COLO668 (cell line): ENCODE measurements at regions not wholly inside any gene's neighbourhood (a gene's known extent, or its start where the extent isn't known, plus 50 kb on each side); places are given as distances from the start of the nearest gene placed in this dataset.
"Not testable (repeated sequence)": the region's sequence is repeated elsewhere in the genome, so short reads cannot be mapped to it uniquely, and the experiment has no call there.

Source experiments
- DNase-seq: peaks from one replicate; lab custom pipeline; 2025; ENCODE audit not compliant: unreplicated experiment; lab: John Stamatoyannopoulos, UW

GRCh38 chr14:34381304-34381703, 80.7 kb downstream of the SPTSSA start:
- DNase-seq = not testable (repeated sequence)

GRCh38 chr14:34380471-34380845, 81.6 kb downstream of the SPTSSA start:
- no peak for DNase-seq

- DNase-seq = no peak
Observed at GRCh38 chr14:34379816-34380470, 82.1 kb downstream of the SPTSSA start.

DNA sequence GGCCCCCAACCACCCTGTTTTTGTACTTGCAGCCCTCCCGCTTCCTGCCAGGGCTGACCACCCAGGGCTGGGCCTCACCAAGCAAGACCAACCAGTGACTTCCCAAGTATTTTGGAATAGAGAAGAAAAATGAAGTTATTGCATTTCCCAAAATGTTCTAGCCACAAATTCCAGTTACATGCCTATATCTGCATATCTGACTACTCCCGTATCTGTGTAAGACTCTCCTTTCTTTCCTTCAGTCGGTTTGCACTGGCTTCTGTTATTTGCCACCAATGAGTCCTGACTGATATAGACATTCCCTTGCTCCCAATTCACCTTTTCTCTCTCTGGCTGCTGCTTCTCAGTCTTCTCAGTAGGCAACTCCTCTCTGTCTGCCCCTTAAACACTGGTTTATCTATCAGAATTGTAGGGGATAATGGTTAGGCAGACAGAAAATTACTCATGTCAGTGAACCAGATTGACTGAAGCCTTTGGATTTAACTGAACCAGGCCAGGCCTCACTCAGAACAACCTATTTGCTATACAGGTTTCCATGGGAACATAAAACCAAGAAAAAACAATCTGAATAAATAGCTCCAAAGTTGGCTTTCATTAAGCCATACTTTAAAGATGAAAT, 85.3 kb downstream of the SPTSSA start:
- DNase-seq = no peak

- DNase-seq = no peak
Observed at GRCh38 chr14:34374998-34375740, 86.9 kb downstream of the SPTSSA start.

DNA sequence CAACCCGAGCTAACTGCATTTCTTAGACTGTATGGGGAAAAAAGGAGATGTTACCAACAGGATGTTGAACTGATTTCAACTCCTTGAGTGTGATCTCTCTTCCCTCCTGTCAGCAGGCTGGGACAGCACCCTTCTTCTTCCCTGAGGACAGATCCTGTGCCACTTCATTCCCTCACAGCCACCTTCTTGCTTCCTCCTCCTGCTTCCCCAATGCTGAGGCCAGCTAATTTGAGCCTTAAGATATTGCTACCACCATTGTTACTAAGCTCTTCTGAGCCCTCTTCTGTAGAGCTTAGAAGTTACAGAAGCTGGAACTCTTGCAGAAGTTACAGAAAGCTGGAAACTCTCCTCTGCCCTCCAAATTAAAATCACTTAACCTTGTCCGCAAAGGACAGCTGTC, 88.8 kb downstream of the SPTSSA start:
- DNase-seq = no peak

DNA sequence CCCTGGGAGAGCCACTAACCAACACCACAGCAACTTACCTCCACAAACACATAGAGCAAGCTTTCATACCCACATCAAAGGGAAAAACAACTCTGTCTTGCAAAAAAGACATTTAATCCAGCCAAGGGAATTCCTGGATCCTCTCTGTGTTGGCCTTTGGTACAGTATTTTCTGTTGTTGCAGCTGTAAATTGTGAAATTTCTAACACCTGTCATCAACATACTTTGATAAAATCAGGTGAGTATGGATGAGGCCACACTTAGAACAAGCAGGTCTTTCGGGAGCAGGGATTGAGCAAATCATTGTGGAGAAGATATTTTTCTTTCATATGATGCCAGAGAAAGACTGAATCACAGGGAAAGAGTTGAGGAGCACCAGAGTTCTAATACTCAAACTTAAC, 89.3 kb downstream of the SPTSSA start:
- no peak for DNase-seq

DNA sequence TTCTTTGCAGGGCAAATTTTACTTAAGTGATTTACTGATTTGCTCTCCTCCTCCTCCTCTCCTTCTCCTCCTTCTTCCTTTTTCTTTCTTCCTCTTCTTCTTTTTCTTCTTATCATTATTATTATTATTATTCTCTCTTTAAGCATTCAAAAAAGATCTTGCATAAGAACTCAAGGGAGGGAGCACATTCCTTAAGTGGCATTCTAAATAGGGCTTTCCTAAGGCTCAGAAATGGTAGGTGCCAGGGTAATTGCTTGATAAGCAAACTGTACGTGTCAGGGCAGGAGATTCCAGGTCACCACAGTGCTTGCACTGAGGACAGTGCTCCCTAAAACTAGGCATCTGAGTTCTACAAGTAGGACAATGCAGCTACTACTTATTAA, 92.4 kb downstream of the SPTSSA start:
- no peak for DNase-seq

GRCh38 chr14:34368971-34369647, 92.9 kb downstream of the SPTSSA start:
- DNase-seq = no peak

DNA sequence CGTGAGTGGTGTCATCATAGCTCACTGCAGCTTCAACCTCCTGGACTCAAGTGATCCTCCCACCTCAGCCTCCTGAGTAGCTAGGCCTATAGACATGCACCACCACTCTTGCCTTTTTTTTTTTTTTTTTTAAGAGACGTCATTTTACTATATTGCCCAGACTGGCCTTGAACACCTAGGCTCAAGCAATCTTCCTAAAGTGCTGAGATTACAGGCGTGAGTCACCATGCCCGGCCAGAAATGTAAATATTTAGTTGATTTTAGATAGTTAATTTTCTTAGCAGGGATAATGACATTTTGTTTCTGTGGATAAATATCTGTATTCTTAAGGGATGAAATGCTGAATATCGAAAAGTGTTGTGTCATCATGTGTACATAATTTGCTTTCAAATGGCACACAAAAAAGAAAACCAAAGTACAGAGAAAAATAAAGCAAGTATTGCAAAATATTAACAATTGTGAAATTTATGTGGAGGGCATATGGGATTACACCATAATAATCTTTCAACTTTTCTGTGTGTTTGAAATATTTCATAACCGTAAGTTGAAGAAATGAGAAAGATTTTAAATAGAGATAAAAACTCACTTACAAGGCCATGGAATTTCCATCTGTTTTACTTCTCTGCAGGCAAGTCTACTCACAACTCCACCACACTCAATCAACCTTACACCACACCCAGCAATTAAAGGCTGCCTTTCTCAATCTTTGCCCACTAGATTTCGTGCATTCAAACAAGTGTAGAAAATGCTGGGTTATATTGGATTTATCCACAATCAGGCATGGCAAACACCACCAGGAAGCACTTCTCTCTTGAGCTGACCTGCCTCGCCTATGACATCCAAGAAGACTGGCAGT, 93.7 kb downstream of the SPTSSA start:
- no peak for DNase-seq

DNA sequence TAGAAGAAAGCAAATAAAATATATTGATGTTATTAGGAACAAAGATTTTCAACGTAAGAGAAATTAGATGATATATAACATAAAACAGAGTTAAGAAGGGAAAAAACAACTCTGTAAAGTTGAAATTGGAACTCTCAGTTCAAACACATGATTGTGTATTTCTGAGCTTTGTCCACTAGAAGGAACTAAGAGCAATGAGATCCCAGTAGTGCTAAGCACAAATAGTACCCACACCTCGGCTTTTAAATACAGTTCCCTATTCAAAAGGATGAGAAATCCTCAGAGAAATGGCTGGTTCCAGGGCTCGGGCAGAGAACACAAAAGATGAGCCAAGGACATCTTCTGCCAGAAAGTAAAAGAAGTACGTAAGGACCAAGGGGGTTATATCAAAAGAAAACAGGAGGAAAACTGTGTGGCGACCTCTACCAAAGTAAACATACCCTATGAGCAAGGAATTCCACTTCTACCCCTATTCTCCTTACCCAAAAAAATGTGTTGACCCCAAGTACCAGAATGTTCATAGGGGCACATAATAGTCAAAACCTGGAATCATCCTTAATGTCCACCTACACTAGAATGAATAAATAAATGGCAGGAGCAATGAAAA, 96.6 kb downstream of the SPTSSA start:
- DNase-seq = no peak

DNA sequence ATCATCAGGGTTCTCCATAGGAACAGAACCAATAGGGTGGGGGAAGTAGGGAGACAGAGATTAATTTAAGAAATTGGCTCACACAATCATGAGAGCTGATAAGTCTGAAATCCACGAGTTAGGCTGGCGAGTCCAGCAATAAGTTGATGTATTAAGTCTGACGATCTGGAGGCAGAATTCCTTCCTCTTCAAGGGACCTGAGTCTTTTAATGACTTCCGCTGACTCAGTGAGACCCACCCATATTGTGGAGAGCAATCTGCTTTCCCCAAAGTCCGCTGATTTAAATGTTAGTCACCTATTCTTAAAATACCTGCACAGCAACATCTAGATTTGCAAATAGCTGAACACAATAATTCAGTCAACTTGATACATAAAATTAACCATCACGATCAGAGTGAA, 97.8 kb downstream of the SPTSSA start:
- DNase-seq = no peak

DNA sequence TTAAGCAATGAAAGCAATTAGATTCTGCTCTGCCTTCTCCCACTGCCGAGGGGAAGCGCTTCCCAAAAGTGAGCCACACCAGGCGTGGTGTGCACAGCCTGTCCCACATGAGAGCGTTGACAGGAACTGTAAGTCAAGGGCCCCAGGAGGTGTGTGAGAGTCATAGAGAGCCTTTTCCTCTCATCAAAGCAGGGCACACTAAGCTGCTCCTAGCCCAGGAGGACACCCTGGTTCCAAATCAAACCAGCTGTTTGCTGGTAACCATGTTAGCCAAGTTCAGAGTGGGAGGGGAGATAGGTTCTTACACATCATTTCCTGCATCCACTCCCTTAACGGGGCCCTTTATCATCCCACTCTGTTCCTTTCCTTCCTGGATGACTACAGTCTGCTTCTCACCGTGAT, 98.3 kb downstream of the SPTSSA start:
- no peak for DNase-seq

DNA sequence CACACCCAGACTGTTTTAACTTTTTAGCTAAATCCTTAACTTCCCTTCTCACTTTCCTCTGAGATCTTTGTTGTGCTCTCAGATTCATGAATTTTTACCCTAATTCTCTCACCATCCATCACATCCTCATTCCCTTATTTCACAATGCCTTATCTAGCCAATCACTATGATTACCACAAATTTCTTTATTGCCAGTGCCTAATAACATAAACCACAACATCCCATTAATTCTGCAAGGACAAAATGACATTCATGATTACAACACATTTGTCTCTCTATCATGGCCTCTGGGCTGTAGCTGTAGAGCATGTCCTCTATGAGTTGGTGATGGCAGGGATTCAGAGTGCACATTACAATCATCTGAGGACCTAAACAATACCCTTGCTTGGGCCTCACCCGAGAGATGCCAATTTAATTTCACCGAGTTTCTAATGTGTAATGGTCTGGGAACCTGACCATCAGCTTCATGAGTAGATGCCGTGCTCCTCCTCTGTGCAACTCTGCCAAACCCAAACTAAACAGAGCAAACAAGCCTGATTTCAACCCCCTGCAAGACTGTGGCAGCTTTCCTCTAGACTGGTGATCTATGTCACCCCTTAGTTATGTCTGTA, 99.3 kb downstream of the SPTSSA start:
- DNase-seq = no peak

- no peak for DNase-seq
Observed at GRCh38 chr14:34361504-34362011, 100.5 kb downstream of the SPTSSA start.

DNA sequence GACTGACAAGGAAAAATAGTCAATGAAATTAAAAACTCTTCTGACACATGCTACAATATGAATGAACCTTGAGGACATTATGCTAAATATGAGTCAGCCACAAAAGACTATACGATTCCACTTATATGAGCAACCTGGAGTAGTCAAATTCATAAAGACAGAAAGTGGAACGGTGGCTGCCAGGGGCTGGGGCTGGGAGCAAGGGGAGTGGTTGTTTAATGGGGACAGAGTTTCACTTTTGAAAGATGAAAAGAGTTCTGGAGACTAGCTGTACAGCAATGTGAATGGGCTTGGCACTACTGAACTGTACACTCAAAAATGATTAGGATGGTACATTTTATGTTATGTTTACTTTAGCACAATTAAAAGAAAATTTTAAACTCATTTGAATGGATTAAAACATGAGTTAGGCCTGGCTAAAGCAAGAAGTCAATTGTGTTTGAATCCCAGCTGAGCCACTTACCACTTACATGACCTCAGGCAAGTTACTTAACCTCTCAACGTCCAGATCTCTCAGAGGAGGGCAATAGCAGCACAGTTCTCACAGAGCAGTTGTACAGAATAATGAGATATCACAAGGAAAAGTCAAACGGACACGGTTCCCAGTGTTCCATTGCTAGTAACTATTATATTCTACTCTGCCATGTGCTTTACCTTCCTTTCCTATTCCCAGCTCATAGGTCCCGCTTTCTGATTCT, 102.5 kb downstream of the SPTSSA start:
- no peak for DNase-seq

GRCh38 chr14:34356264-34356654, 105.8 kb downstream of the SPTSSA start:
- no peak for DNase-seq

DNA sequence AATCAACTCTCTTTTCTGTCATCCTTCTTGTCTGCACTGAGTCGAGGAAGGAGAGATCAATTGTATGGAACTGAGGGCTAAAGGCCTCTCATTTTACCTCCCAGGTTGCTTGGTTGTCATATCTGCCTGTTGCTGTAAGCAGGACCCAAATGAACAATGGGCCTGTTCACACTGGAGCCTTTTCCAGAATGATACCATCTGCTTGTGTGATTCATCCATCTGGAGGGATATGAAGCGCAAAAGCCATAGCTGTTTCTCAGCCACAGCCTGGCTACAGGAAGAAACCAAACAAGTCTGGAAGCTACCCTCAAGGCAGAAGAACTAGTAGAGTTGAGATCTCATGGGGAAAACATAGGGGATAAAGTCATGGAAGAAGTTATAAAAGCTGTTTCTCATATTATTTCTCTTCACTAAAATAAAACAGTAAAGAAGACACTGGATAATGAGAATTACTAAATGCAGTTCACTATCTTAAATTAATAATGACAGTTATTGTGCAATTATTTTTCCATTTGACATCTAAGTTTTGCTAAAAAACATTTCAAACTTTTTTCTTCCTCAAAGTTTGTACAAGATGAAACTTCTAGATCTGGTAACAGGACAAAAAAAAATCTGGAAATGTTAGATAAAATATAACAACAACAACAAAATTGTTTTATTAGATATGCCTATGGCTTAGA, 106.3 kb downstream of the SPTSSA start:
- DNase-seq = no peak

DNA sequence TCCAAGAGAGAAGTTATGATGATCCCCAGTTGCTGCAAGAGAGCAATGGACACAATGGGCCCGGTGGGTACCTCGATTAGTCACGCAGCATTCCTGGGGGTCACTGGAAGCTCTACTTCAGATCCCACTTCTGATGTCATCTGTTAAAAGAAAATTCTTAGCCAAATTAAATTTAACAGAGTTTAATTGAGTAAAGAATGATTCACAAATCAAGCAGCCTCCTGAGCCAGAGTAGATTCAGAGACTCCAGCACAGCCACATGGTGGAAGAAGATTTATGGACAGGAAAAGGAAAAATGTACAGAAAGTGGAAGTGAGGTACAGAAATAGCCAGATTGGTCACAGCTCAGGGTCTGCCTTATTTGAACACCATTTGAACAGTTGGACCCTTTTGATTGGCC, 107.5 kb downstream of the SPTSSA start:
- DNase-seq = no peak
